ENCODE measurements at regions not wholly inside any gene's neighbourhood (a gene's known extent, or its start where the extent isn't known, plus 50 kb on each side); places are given as distances from the start of the nearest gene placed in this dataset.

DNA sequence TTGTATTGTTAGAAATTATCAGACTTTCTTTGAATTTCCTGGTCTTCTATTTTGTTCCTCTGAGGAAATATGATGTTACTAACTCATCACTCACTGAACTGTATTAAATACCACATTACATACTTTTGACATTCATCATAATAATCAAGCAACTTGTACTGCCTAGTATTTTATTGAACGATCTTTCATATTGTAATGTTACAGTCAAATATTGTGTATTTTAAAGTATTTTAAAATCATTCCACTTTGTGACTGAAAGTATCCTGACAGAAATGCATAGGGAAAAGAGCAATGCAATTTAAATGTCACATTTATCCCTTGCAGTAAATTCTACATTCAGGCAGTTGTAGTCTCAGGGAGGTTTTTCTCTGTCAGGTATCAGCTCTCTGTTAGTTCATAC, 1557.4 kb downstream of the CDH8 start:
- 83 to 95% methylated on average over 1 of the region's 1 CpG for WGBS, 2 donors
- H3K27me3 ChIP-seq, result no peaks in the 10 kb centered on the region
- no peaks in the 10 kb centered on the region for H3K9me3 ChIP-seq
- no peak for TF ChIP-seq POLR2A (IDR thresholded peaks at IDR 0.05)
- TF ChIP-seq CTCF (IDR thresholded peaks at IDR 0.05), result no peak
- H3K4me3 ChIP-seq, result no peak overlapping the region
- intact Hi-C loops (cut with DNase I; ENCODE audit: low total_unique reads), result no loop called here
- H3K4me1 ChIP-seq, result no peaks in the 10 kb centered on the region
- DNase-seq, result no peak
- H3K27ac ChIP-seq, result no peak overlapping the region
- no peaks in the 10 kb centered on the region for H3K36me3 ChIP-seq (ENCODE audit: low read depth, missing control alignments)

GRCh38 chr16:60463986-60464385, 1572.3 kb downstream of the CDH8 start:
- Histone ChIP-seq H3K4me3 (no peak overlapping the region), H3K27me3 (no peaks in the 10 kb centered on the region), H3K36me3 (ENCODE audit: low read depth, missing control alignments) (no peaks in the 10 kb centered on the region), H3K27ac (no peak overlapping the region), H3K9me3 (no peaks in the 10 kb centered on the region), H3K4me1 (no peaks in the 10 kb centered on the region)
- no peak for TF ChIP-seq POLR2A (IDR thresholded peaks at IDR 0.05)
- no peak for TF ChIP-seq CTCF (IDR thresholded peaks at IDR 0.05)
- DNase-seq, result no peak
- 77 to 89% methylated on average over 1 of the region's 1 CpG for WGBS, 2 donors
- intact Hi-C loops (cut with DNase I; ENCODE audit: low total_unique reads), result no loop called here

GRCh38 chr16:60459463-60459862, 1576.8 kb downstream of the CDH8 start:
- WGBS, 2 donors, result 88 to 96% methylated on average over 2 of the region's 2 CpGs
- TF ChIP-seq POLR2A (IDR thresholded peaks at IDR 0.05) (no peak), CTCF (IDR thresholded peaks at IDR 0.05) (no peak)
- Histone ChIP-seq H3K4me1 (no peaks in the 10 kb centered on the region), H3K36me3 (ENCODE audit: low read depth, missing control alignments) (no peaks in the 10 kb centered on the region), H3K27me3 (no peaks in the 10 kb centered on the region), H3K9me3 (no peaks in the 10 kb centered on the region), H3K27ac (no peak overlapping the region), H3K4me3 (no peak overlapping the region)
- intact Hi-C loops (cut with DNase I; ENCODE audit: low total_unique reads), result no loop called here
- DNase-seq, result no peak

DNA sequence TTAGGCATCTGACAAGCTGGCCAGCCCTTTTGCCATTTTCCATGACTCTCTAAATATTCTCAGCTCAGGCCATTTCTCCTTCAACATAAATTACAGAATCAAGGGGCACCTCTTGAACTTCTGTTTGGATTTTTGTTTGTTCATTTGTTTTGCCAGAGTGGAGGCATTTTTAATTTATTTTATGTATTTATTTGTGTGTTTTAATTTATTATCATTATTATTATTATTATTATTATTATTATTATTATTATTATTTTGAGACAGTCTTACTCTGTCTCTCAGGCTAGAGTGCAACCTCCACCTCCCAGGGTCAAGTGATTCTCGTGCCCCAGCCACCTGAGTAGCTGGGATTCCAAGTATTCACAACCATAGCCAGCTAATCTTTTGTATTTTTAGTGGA, 1578.0 kb downstream of the CDH8 start:
- no peaks in the 10 kb centered on the region for H3K27me3 ChIP-seq
- intact Hi-C loops (cut with DNase I; ENCODE audit: low total_unique reads), result no loop called here
- WGBS, 2 donors, result 81 to 92% methylated on average over 1 of the region's 1 CpG
- no peak overlapping the region for H3K27ac ChIP-seq
- TF ChIP-seq CTCF (IDR thresholded peaks at IDR 0.05), result no peak
- H3K9me3 ChIP-seq, result no peaks in the 10 kb centered on the region
- H3K36me3 ChIP-seq (ENCODE audit: low read depth, missing control alignments), result no peaks in the 10 kb centered on the region
- no peak for DNase-seq
- H3K4me1 ChIP-seq, result no peaks in the 10 kb centered on the region
- H3K4me3 ChIP-seq, result no peak overlapping the region

- DNase-seq, result no peak
- H3K27me3 ChIP-seq, result no peaks in the 10 kb centered on the region
- TF ChIP-seq POLR2A (IDR thresholded peaks at IDR 0.05), result no peak
- TF ChIP-seq CTCF (IDR thresholded peaks at IDR 0.05), result no peak
- H3K4me3 ChIP-seq, result no peak overlapping the region
- intact Hi-C loops (cut with DNase I; ENCODE audit: low total_unique reads), result no loop called here
- no peaks in the 10 kb centered on the region for H3K36me3 ChIP-seq (ENCODE audit: low read depth, missing control alignments)
- no peaks in the 10 kb centered on the region for H3K9me3 ChIP-seq
- H3K4me1 ChIP-seq, result no peaks in the 10 kb centered on the region
- H3K27ac ChIP-seq, result no peak overlapping the region
These were observed 1583.6 kb downstream of the CDH8 start for GRCh38 chr16:60452646-60453045.

All from testis (tissue), 2 donors.